ENCODE measurements at regions not wholly inside any gene's neighbourhood (a gene's known extent, or its start where the extent isn't known, plus 50 kb on each side); places are given as distances from the start of the nearest gene placed in this dataset.

DNA sequence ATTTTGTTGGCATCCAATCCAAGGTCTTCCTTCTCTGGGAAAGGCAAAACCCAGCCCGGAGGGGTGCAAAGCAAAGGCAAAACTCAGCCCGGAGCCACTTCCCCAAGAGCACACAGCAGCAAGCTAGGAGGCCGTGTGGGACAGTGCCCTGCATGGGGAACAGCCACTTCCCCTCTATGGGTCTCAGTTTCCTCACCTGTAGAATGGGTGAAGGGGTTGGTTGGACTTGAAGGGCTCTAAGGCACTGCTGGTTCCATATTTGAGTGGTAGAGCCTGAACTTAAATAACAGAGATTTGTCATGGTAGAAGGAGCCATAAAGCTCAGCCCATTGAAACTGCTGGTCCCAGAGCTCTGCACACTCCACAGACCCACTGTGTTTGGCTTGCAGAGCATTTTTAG lies 51.3 kb upstream of the CCDC167 start:
- Mint-ChIP-seq H3K36me3 (no peaks in the 10 kb centered on the region), H3K9me3 (no peaks in the 10 kb centered on the region), H3K27me3 (peaks cover 28% of the 10 kb centered on the region), H3K27ac (no peak overlapping the region), H3K4me3 (no peak overlapping the region), H3K4me1 (peaks cover 17% of the 10 kb centered on the region)
- no peak for DNase-seq
- CTCF ChIA-PET, result no interaction called here

DNA sequence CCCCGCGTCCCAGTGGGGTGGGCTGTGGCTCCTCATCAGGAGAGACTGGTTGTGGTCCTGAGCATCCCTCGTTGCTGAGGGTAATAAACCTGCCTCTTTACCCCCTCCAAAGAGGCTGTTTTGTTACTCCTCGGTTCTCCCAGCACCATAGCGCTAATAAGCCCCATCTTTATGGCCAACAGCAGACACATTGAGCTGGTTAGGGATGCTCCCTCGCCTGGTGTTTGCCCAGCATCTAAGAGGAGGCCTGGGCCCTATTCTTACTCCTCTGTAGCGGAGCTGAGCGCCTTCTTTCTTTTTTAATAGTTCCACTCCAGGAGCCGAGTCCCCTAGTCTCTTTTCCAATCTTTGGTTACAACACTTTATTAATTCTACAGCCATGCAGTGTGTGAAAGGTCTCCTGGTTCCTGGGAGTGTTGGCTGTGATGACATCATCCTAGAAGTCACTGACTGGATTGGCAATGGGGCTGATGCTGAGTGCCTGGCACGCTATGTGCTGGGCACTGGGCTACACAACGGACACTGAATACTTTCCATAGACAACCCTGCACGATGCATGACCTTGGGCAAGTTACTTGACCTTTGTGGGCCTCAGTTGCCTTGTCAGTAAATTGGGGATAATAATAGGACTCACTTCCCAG lies 50.6 kb upstream of the CCDC167 start:
- Mint-ChIP-seq H3K4me1 (peaks cover 15% of the 10 kb centered on the region), H3K27me3 (peaks cover 26% of the 10 kb centered on the region), H3K36me3 (no peaks in the 10 kb centered on the region), H3K9me3 (no peaks in the 10 kb centered on the region), H3K4me3 (no peak overlapping the region), H3K27ac (no peak overlapping the region)
- no peak for DNase-seq
- CTCF ChIA-PET, result no interaction called here

DNA sequence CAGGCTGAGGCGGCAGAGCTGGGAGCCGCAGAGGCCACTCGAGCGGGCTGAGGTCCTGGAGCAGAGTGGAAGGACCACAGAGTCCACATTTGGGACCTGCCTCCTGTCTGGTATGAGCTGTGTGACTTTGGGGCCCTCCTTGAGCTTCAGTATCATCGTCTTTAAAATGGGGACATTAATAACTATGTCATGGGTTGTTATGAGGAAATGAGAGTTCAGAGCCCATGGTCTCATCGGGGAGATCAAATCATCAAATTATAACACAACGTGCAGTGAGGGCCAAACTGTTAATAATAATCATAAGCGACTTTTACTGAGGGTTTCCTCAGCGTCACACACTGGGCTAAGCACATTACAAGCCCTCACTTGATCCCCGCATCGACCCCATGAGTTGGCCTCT lies 49.9 kb upstream of the CCDC167 start:
- H3K4me1 Mint-ChIP-seq, result peaks cover 15% of the 10 kb centered on the region

More for the DNA sequence above, 49.9 kb upstream of the CCDC167 start:
- Mint-ChIP-seq H3K27ac (no peak overlapping the region), H3K9me3 (no peaks in the 10 kb centered on the region), H3K36me3 (no peaks in the 10 kb centered on the region), H3K4me3 (no peak overlapping the region), H3K27me3 (peaks cover 30% of the 10 kb centered on the region)
- no peak for DNase-seq
- CTCF ChIA-PET, result no interaction called here

All from activated naive CD4-positive, alpha-beta T cell treated with anti-CD3 and anti-CD28 coated beads, Interleukin-2, amount 10 ng/mL, durations not matched to agents 7 days and 5 days (primary cell).